Vagina (tissue), 2 donors: ENCODE measurements at regions not wholly inside any gene's neighbourhood (a gene's known extent, or its start where the extent isn't known, plus 50 kb on each side); places are given as distances from the start of the nearest gene placed in this dataset.

ENCODE experiments used
- CTCF ChIP-seq, 3 experiments: fragments of 450-650 bp in 2 of 3; fragments of 200-600 bp in 1 of 3; sonication (generic) in 1 of 3; IDR thresholded peaks; one replicate each; pipeline ENCODE4 v1.5.1; 2017 to 2019; ENCODE audit warnings: antibody characterized with exemption in 3 of 3, mild to moderate bottlenecking in 2 of 3, moderate library complexity in 2 of 3
- POLR2A ChIP-seq, 2 donors: fragments of 450-650 bp; IDR thresholded peaks; one replicate each; pipeline ENCODE4 v1.6.1; 2017; ENCODE audit warnings: antibody characterized with exemption in 2 of 2, mild to moderate bottlenecking in 2 of 2, moderate library complexity in 2 of 2
- POLR2AphosphoS5 ChIP-seq, 2 donors: sonication (generic); formaldehyde crosslinking; IDR thresholded peaks; one replicate each; pipeline ENCODE4 v1.9.0; 2017; ENCODE audit warnings: antibody characterized with exemption in 2 of 2, mild to moderate bottlenecking in 2 of 2, low read depth in 1 of 2; ENCODE audit not compliant: insufficient read depth in 1 of 2

GRCh38 chr4:108370291-108371141 lies 201.8 kb upstream of the LEF1 start:
- TF ChIP-seq CTCF (IDR thresholded peaks at IDR 0.05) (no peak), POLR2AphosphoS5 (IDR thresholded peaks at IDR 0.05; ENCODE audit: insufficient read depth in 1 of 2, low read depth in 1 of 2) (no peak), POLR2A (IDR thresholded peaks at IDR 0.05) (no peak)
